IPS-20b (cell line): ENCODE measurements at regions not wholly inside any gene's neighbourhood (a gene's known extent, or its start where the extent isn't known, plus 50 kb on each side); places are given as distances from the start of the nearest gene placed in this dataset.

Experiments
- H3K27ac ChIP-seq: one replicate; pipeline ENCODE4 v1.5.1; 2013; ENCODE audit warnings: low read length
- H3K27me3 ChIP-seq: 2 replicates; pipeline ENCODE4 v1.6.1; 2013; ENCODE audit warnings: mild to moderate bottlenecking, low read length, inconsistent platforms; ENCODE audit not compliant: insufficient read depth
- H3K36me3 ChIP-seq: 2 replicates; pipeline ENCODE4 v1.6.1; 2013; ENCODE audit warnings: low read depth, mild to moderate bottlenecking, inconsistent platforms, low read length, moderate library complexity; ENCODE audit not compliant: insufficient read depth
- H3K4me1 ChIP-seq: 2 replicates; pipeline ENCODE4 v1.6.1; 2013; ENCODE audit warnings: mild to moderate bottlenecking, control low read depth, inconsistent platforms, low read length, moderate library complexity; ENCODE audit not compliant: insufficient read depth
- H3K4me3 ChIP-seq: 2 replicates; pipeline ENCODE4 v1.5.1; 2013; ENCODE audit warnings: mild to moderate bottlenecking, low read length, inconsistent platforms
- H3K9ac ChIP-seq: 2 replicates; pipeline ENCODE4 v1.6.1; 2013; ENCODE audit warnings: low read depth, mild to moderate bottlenecking, inconsistent platforms, low read length, moderate library complexity
- H3K9me3 ChIP-seq: 2 replicates; pipeline ENCODE4 v1.6.1; 2013; ENCODE audit warnings: mild to moderate bottlenecking, low read depth, low read length, inconsistent platforms; ENCODE audit not compliant: insufficient read depth

GRCh38 chr16:66128371-66128770, 238.1 kb upstream of the CDH5 start:
- Histone ChIP-seq H3K9me3 (no peaks in the 10 kb centered on the region), H3K4me1 (0 out of 2 replicates have a peak, but pooled peaks cover 2% of the 10 kb centered on the region), H3K4me3 (no peak overlapping the region), H3K27me3 (peaks cover 27% of the 10 kb centered on the region), H3K9ac (no peak overlapping the region), H3K27ac (no peak overlapping the region), H3K36me3 (no peaks in the 10 kb centered on the region)

GRCh38 chr16:66127459-66128370, 238.8 kb upstream of the CDH5 start:
- Histone ChIP-seq H3K27ac (no peak overlapping the region), H3K27me3 (peaks cover 27% of the 10 kb centered on the region), H3K36me3 (no peaks in the 10 kb centered on the region), H3K9me3 (no peaks in the 10 kb centered on the region), H3K4me1 (0 out of 2 replicates have a peak, but pooled peaks cover 2% of the 10 kb centered on the region), H3K9ac (no peak overlapping the region), H3K4me3 (peak overlapping the region; percentile 47; the same call in 1 of the 2 replicates)

GRCh38 chr16:66121466-66121865, 245.0 kb upstream of the CDH5 start:
- H3K36me3 ChIP-seq, result no peaks in the 10 kb centered on the region
- no peaks in the 10 kb centered on the region for H3K4me1 ChIP-seq
- no peak overlapping the region for H3K4me3 ChIP-seq
- no peaks in the 10 kb centered on the region for H3K27me3 ChIP-seq
- H3K9ac ChIP-seq, result no peak overlapping the region
- H3K27ac ChIP-seq, result no peak overlapping the region
- no peaks in the 10 kb centered on the region for H3K9me3 ChIP-seq

GRCh38 chr16:66120656-66121055, 245.8 kb upstream of the CDH5 start:
- no peaks in the 10 kb centered on the region for H3K4me1 ChIP-seq
- H3K4me3 ChIP-seq, result no peak overlapping the region
- H3K27me3 ChIP-seq, result no peaks in the 10 kb centered on the region
- H3K36me3 ChIP-seq, result no peaks in the 10 kb centered on the region
- H3K27ac ChIP-seq, result no peak overlapping the region
- H3K9ac ChIP-seq, result no peak overlapping the region
- no peaks in the 10 kb centered on the region for H3K9me3 ChIP-seq

GRCh38 chr16:66116163-66117002, 250.1 kb upstream of the CDH5 start:
- no peaks in the 10 kb centered on the region for H3K27me3 ChIP-seq
- H3K4me1 ChIP-seq, result no peaks in the 10 kb centered on the region
- no peaks in the 10 kb centered on the region for H3K9me3 ChIP-seq
- no peaks in the 10 kb centered on the region for H3K36me3 ChIP-seq
- H3K4me3 ChIP-seq, result no peak overlapping the region
- no peak overlapping the region for H3K9ac ChIP-seq
- no peak overlapping the region for H3K27ac ChIP-seq

- Histone ChIP-seq H3K27me3 (no peaks in the 10 kb centered on the region), H3K9ac (no peak overlapping the region), H3K36me3 (no peaks in the 10 kb centered on the region), H3K9me3 (no peaks in the 10 kb centered on the region), H3K27ac (no peak overlapping the region), H3K4me3 (no peak overlapping the region), H3K4me1 (no peaks in the 10 kb centered on the region)
Observed at GRCh38 chr16:66115373-66115772, 251.1 kb upstream of the CDH5 start.

- H3K27ac ChIP-seq, result no peak overlapping the region
- H3K9me3 ChIP-seq, result no peaks in the 10 kb centered on the region
- no peak overlapping the region for H3K9ac ChIP-seq
- H3K4me1 ChIP-seq, result no peaks in the 10 kb centered on the region
- no peaks in the 10 kb centered on the region for H3K27me3 ChIP-seq
- no peak overlapping the region for H3K4me3 ChIP-seq
- H3K36me3 ChIP-seq, result no peaks in the 10 kb centered on the region
Observed at GRCh38 chr16:66113223-66113622, 253.3 kb upstream of the CDH5 start.

- Histone ChIP-seq H3K27ac (no peak overlapping the region), H3K27me3 (no peaks in the 10 kb centered on the region), H3K4me1 (no peaks in the 10 kb centered on the region), H3K4me3 (no peak overlapping the region), H3K36me3 (no peaks in the 10 kb centered on the region), H3K9me3 (no peaks in the 10 kb centered on the region), H3K9ac (no peak overlapping the region)
Observed at GRCh38 chr16:66109677-66110076, 256.8 kb upstream of the CDH5 start.

GRCh38 chr16:66107661-66108060, 258.8 kb upstream of the CDH5 start:
- H3K4me3 ChIP-seq, result no peak overlapping the region
- H3K9me3 ChIP-seq, result no peaks in the 10 kb centered on the region
- no peaks in the 10 kb centered on the region for H3K4me1 ChIP-seq
- no peak overlapping the region for H3K27ac ChIP-seq
- no peaks in the 10 kb centered on the region for H3K36me3 ChIP-seq
- H3K27me3 ChIP-seq, result no peaks in the 10 kb centered on the region
- H3K9ac ChIP-seq, result no peak overlapping the region

GRCh38 chr16:66103211-66103610, 263.3 kb upstream of the CDH5 start:
- H3K4me3 ChIP-seq, result no peak overlapping the region
- no peaks in the 10 kb centered on the region for H3K9me3 ChIP-seq
- H3K36me3 ChIP-seq, result no peaks in the 10 kb centered on the region
- H3K9ac ChIP-seq, result no peak overlapping the region
- no peaks in the 10 kb centered on the region for H3K27me3 ChIP-seq
- H3K4me1 ChIP-seq, result no peaks in the 10 kb centered on the region
- H3K27ac ChIP-seq, result no peak overlapping the region

- no peaks in the 10 kb centered on the region for H3K36me3 ChIP-seq
- no peak overlapping the region for H3K27ac ChIP-seq
- no peaks in the 10 kb centered on the region for H3K4me1 ChIP-seq
- no peak overlapping the region for H3K9ac ChIP-seq
- H3K9me3 ChIP-seq, result no peaks in the 10 kb centered on the region
- H3K27me3 ChIP-seq, result no peaks in the 10 kb centered on the region
- no peak overlapping the region for H3K4me3 ChIP-seq
Observed at GRCh38 chr16:66099306-66099705, 267.2 kb upstream of the CDH5 start.

- H3K9me3 ChIP-seq, result no peaks in the 10 kb centered on the region
Observed at GRCh38 chr16:66097751-66098150, 268.7 kb upstream of the CDH5 start.

More at GRCh38 chr16:66097751-66098150, 268.7 kb upstream of the CDH5 start:
- Histone ChIP-seq H3K9ac (no peak overlapping the region), H3K4me1 (no peaks in the 10 kb centered on the region), H3K27ac (no peak overlapping the region), H3K4me3 (no peak overlapping the region), H3K27me3 (no peaks in the 10 kb centered on the region), H3K36me3 (no peaks in the 10 kb centered on the region)
